MCF 10A (cell line): ENCODE measurements at regions not wholly inside any gene's neighbourhood (a gene's known extent, or its start where the extent isn't known, plus 50 kb on each side); places are given as distances from the start of the nearest gene placed in this dataset.

Experiments used
- BruUV-seq: library from RNA; stranded (reverse); fragments of 400-500 nt; replicated peaks from 2 replicates; lab custom pipeline; 2021; lab: Mats Ljungman, UMichigan
- CTCF ChIA-PET: fragments of 300-600 bp; sonication (Branson Sonifier 250); formaldehyde crosslinking; extraction: SDS; loops from one replicate; lab custom pipeline; 2021; ENCODE audit warnings: antibody characterized with exemption, inconsistent platforms; lab: Yijun Ruan, JAX
- POLR2A ChIA-PET: fragments of 300-600, 350-650 bp; sonication (Branson Sonifier 250); formaldehyde crosslinking; extraction: SDS; loops from one replicate; lab custom pipeline; 2020; ENCODE audit warnings: antibody characterized with exemption, inconsistent platforms; lab: Yijun Ruan, JAX
- DNase-seq: peaks from one replicate; pipeline ENCODE4 v3.0.0-alpha.2; 2018; ENCODE audit not compliant: unreplicated experiment
- H3K27ac Mint-ChIP-seq: one replicate; pipeline ENCODE4 v1.8.0; 2022; ENCODE audit warnings: mild to moderate bottlenecking, low read depth, mixed read lengths; ENCODE audit not compliant: unreplicated experiment
- H3K27me3 Mint-ChIP-seq: one replicate; pipeline ENCODE4 v1.8.0; 2022; ENCODE audit warnings: mixed read lengths; ENCODE audit not compliant: insufficient read depth, unreplicated experiment
- H3K36me3 Mint-ChIP-seq: one replicate; pipeline ENCODE4 v1.8.0; 2022; ENCODE audit warnings: mild to moderate bottlenecking, moderate library complexity, mixed read lengths; ENCODE audit not compliant: insufficient read depth, unreplicated experiment
- H3K4me1 Mint-ChIP-seq: one replicate; pipeline ENCODE4 v1.8.0; 2022; ENCODE audit warnings: mixed read lengths; ENCODE audit not compliant: insufficient read depth, unreplicated experiment
- H3K4me3 Mint-ChIP-seq: one replicate; pipeline ENCODE4 v1.8.0; 2022; ENCODE audit warnings: mild to moderate bottlenecking, moderate library complexity, mixed read lengths; ENCODE audit not compliant: unreplicated experiment
- H3K9me3 Mint-ChIP-seq: one replicate; pipeline ENCODE4 v1.8.0; 2022; ENCODE audit warnings: mixed read lengths; ENCODE audit not compliant: unreplicated experiment
- CTCF ChIP-seq: fragments of 200-600 bp; IDR thresholded peaks from one replicate; pipeline ENCODE4 v1.8.0; 2022; ENCODE audit warnings: antibody characterized with exemption, mild to moderate bottlenecking; ENCODE audit not compliant: unreplicated experiment
- intact Hi-C: fragments of 100-400 bp; cut with micrococcal nuclease; formaldehyde crosslinking; loops from 2 replicates; pipeline ENCODE4 v1.14.1; 2022

- H3K4me3 Mint-ChIP-seq, result no peak overlapping the region
- ChIA-PET CTCF (no interaction called here), POLR2A (interaction anchor here (1.2 kb wide), 1 partner anchor 14 kb away, joined by 3 read pairs; no protein-coding TSS in a partner anchor)
- TF ChIP-seq CTCF, result no peak
- no TSS peak for BruUV-seq
- H3K27ac Mint-ChIP-seq, result no peak overlapping the region
- no peak for DNase-seq
- intact Hi-C loops, result no loop called here
- no peaks in the 10 kb centered on the region for H3K36me3 Mint-ChIP-seq
- H3K4me1 Mint-ChIP-seq, result no peaks in the 10 kb centered on the region
- H3K27me3 Mint-ChIP-seq, result no peaks in the 10 kb centered on the region
- H3K9me3 Mint-ChIP-seq, result peaks cover 5% of the 10 kb centered on the region
Measured at GRCh38 chr1:29625084-29625420, 388.7 kb downstream of the PTPRU start.

- Mint-ChIP-seq H3K9me3 (peaks cover 5% of the 10 kb centered on the region), H3K36me3 (no peaks in the 10 kb centered on the region), H3K4me1 (no peaks in the 10 kb centered on the region), H3K4me3 (no peak overlapping the region), H3K27me3 (no peaks in the 10 kb centered on the region), H3K27ac (no peak overlapping the region)
- no peak for DNase-seq
- BruUV-seq, result no TSS peak
- intact Hi-C loops, result no loop called here
- POLR2A ChIA-PET, result interaction anchor here (1.2 kb wide), 1 partner anchor 15 kb away, joined by 3 read pairs; no protein-coding TSS in a partner anchor
- CTCF ChIA-PET, result no interaction called here
- TF ChIP-seq CTCF, result no peak
Measured at GRCh38 chr1:29624320-29625083, 388.2 kb downstream of the PTPRU start.

GRCh38 chr1:29623501-29623900, 387.2 kb downstream of the PTPRU start:
- no peak for DNase-seq
- no peak for TF ChIP-seq CTCF
- ChIA-PET CTCF (interaction anchor here (0.6 kb wide), 1 partner anchor 24 kb away, joined by 4 read pairs; no protein-coding TSS in a partner anchor), POLR2A (no interaction called here)
- intact Hi-C loops, result no loop called here
- no peaks in the 10 kb centered on the region for H3K36me3 Mint-ChIP-seq
- H3K27ac Mint-ChIP-seq, result no peak overlapping the region
- no TSS peak for BruUV-seq
- no peaks in the 10 kb centered on the region for H3K4me1 Mint-ChIP-seq
- H3K9me3 Mint-ChIP-seq, result peaks cover 2% of the 10 kb centered on the region
- H3K27me3 Mint-ChIP-seq, result no peaks in the 10 kb centered on the region
- H3K4me3 Mint-ChIP-seq, result no peak overlapping the region

- Mint-ChIP-seq H3K9me3 (no peaks in the 10 kb centered on the region), H3K36me3 (no peaks in the 10 kb centered on the region), H3K4me3 (no peak overlapping the region), H3K4me1 (no peaks in the 10 kb centered on the region), H3K27me3 (no peaks in the 10 kb centered on the region), H3K27ac (no peak overlapping the region)
- no peak for TF ChIP-seq CTCF
- BruUV-seq, result no TSS peak
- CTCF ChIA-PET, result no interaction called here
- DNase-seq, result no peak
- intact Hi-C loops, result no loop called here
- POLR2A ChIA-PET, result interaction anchor here (1.0 kb wide), 1 partner anchor 11 kb away, joined by 3 read pairs; no protein-coding TSS in a partner anchor
Measured at GRCh38 chr1:29621826-29622435, 385.6 kb downstream of the PTPRU start.
